GM19463 (cell line): ENCODE measurements at regions not wholly inside any gene's neighbourhood (a gene's known extent, or its start where the extent isn't known, plus 50 kb on each side); places are given as distances from the start of the nearest gene placed in this dataset.
"Not testable (repeated sequence)": the region's sequence is repeated elsewhere in the genome, so short reads cannot be mapped to it uniquely, and the experiment has no call there.

Experiments used
- ATAC-seq: cut with Tn5 transposase; IDR thresholded peaks from one replicate; pipeline ENCODE4 v1.9.1; 2021; ENCODE audit warnings: mild to moderate bottlenecking, moderate library complexity; ENCODE audit not compliant: unreplicated experiment

GRCh38 chr2:101645886-101646285 is 51.6 kb upstream of the MAP4K4 start:
- ATAC-seq, result not testable (repeated sequence)

DNA sequence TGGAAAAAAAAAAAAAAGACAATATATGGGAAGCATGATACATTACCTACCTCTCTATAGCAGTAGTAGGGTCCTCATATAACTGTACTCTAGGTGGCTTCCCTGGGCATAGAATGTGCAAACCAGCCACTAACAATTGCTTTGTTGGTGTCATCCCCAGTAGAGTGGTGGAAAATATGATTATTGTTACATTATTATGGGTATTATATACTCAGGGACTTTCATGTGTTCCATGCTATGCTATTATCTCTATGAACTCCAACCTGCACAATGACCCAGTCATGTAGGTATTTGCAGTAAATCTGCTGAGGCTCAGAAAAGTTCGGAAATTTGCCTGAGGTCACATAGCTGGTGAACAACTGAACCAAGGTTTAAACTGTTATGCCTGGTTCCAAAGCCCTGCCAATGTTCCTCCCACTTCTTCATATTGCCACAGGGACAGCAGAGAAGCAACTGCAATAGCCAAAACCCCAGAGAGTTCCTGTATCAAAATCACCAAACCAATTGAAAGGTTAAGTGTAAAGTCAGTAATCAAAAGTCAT is 52.6 kb upstream of the MAP4K4 start:
- ATAC-seq, result no peak

GRCh38 chr2:101643004-101643524 is 54.4 kb upstream of the MAP4K4 start:
- ATAC-seq, result no peak

- no peak for ATAC-seq
Observed at GRCh38 chr2:101638817-101639605, 58.5 kb upstream of the MAP4K4 start.

- ATAC-seq, result no peak
Observed at GRCh38 chr2:101638181-101638711, 59.3 kb upstream of the MAP4K4 start.

DNA sequence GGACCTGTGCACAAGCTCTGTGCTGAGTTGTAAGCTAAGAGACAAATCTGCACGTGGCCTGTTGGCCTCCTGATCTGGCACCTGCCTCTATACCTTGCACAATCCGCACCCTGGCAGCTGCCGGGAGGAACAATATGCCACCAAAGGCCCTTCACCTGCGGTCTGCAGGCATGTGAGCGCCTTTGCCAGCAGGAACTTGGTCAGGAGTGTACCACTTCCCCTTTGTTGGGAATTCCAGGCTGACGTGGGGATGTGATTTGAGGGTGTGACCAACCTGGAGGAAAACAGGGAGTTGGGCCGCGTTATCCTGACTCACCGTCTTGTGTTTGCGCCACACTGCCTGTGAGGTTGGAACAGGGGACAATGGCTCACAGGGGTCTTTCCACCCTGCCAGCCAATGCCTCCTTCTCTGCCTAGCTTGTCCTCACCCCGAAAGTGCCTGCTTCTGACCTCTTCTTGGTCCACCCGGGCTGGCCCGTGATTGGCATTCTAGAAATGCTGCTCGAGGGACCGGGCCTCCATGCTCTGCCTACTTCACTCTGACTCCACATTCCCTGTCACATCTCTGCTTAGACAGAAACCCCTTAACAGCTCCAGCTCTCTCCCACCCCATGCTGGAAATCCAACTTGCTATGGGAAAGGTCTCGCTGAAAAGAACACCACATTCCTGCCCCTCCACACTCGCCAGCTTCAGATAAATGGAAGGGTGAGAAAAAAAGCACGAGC is 67.1 kb upstream of the MAP4K4 start:
- ATAC-seq, result no peak

DNA sequence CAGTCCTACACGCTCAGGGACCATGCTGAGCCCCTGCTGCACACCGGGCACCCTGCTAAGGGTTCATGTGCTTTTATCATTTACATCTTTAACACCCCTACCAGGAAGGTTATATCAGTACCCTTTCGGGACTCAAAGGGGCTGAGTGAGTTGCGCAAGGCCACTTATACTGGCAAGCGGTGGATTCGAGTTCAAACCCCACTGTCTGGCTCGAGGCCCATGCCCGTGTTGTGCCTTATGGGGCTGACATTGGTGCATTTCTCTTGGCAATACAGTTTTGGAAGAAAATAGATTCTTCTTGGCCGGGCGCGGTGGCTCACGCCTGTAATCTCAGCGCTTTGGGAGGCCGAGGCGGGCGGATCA is 69.5 kb upstream of the MAP4K4 start:
- no peak for ATAC-seq

DNA sequence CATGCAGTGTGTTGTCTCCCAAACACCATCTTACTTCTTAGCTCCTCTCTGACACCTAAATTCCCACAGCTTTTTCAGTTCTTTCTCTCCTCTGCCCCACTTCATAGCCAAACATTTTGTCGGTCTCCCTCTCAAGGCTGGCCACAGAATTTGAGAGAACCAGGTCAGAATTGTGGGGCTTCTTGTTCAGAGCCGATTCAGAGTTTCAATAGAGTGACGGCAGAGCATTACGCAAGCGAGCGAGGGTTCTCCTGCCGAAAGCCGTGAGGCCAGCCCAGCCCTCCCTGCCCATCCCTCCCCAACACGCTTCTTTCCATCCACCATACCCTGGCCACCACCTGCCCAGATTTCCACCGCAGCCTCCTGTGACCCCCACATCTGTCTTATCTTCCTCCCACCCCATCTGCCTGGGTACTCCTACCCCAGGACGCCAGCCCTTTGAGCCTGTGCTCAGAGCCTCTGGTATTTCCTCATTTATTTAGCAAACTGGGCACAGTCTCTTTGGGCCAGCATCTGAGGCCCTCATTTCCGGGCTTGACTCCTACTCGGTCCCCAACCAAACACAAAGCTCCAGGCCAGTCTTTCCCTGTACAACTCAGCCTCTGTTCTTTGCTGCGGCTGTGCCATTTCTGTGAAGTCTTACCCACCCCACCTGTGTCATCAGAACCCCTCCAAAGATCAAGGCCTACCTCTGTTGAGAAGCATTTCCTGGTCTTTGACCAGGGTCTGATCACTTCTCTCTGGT is 70.0 kb upstream of the MAP4K4 start:
- ATAC-seq, result no peak

DNA sequence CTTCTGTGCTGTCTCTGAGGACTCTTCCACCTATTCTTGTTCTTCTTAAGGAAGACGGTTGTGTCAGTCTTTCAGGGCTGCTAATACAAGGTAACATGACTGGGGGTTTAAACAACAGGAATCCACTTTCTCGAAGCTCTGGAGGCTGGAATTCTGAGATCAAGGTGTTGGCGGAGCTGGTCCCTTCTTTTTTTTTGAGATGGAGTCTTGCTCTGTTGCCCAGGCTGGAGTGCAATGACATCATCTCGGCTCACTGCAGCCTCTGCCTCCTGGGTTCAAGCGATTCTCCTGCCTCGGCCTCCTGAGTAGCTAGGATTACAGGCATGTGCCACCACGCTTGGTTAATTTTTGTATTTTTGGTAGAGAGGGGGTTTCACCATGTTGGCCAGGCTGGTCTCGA is 71.7 kb upstream of the MAP4K4 start:
- ATAC-seq, result not testable (repeated sequence)

DNA sequence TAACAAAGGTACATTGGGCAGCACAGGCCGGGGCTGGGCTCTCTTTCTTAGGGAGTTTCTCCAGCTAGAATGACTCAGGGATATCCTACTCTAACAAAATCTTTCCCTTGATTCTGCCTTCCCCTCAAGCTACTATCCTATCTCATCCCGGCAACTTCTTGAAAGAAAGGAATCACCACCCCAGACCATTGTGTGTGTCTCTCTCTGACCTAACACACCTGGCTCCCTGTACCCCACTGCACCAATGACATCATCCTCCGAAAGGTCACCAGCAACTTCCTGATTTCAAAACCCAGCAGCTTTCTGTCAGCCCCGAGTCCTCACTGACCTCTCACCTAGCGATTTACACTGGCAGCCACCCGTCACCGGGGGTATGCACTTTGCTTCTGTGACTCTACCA is 72.1 kb upstream of the MAP4K4 start:
- no peak for ATAC-seq

DNA sequence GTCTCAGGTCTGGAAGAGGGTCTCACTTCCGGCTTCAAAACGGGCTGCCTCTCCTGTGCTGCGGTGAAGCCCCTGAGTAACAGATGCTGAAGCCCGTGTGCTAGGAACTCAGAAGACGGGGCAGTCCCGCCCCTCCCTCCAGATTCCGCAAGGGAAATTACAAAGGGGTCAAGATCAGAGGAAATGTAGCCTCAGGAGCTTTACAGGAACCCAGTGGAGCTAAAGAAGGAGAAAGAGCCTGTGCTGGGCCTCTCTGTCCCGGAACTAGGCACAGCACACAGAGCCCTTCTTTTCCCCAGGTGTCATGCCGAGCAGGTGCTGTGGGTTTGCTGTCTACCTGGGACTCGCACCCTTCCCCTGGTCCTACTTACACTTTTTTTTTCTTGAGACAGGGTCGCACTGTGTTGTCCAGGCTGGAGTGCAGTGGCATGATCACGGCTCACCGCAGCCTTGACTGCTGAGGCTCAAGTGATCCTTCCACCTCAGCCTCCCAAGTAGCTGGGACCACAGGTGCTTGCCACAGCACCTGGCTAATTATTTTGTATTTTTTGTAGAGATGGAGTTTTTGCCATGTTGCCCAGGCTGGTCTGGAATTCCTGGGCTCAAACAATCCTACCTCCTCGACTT is 72.7 kb upstream of the MAP4K4 start:
- no peak for ATAC-seq

DNA sequence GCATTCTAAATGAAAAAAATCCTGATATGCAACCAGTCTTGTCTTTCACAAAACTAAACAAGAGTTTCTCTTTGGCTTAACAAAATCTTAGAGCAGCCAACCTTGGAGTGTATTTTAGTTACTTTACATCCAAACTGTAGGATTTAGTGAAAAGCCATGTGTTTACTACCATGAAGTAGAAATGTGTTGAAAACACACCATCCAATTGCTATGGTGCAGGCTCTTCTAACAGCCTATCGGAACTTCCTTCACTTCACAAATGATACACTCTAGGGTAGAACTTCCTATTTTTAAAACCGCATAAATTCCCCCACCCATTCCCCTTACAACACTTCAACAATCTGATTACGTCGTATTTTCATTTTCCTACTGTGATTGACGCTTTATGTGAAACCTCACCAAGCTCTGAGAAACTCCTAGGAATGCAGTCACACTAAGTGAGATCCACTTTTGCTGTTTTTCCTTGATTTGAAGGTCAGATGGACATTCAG is 74.4 kb upstream of the MAP4K4 start:
- ATAC-seq, result peak; percentile 58

DNA sequence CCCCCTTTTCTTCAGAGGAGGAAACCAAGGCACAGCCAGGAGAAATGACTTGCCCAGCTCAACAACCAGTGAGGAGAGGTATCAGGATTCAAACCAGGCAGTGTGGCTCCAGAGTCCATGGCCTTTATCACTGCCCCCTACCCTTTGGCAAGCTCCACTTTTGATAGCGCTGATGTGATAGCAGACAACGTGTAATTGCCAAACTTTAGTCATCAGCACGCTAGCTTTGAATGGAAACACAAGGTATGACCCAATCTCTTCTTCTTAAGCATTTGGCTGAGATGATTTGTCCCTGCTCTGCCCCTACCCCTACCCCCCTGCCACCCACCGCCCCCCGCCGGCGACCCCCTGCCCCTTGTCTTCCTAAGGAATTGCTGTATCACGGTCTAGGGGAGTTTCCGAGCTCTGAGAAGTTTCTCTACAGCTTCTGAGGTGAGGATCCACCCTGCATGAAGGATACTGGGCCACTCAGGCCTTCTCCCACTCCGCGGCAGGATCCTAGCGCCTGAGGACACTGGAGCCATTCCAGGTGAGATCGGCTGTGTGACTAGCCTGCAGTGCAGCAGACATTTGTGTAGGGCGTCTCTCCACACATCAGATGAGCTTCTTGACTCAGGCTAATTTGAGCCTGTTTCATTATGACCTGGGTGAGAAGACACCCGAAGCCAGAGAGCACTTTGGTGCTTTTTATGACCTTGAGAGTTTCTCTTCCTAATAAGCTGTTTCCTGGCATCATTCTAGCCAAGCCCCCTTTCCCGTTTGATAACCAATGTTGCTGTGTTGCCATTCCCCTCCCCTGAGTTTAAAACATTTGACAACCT is 75.1 kb upstream of the MAP4K4 start:
- ATAC-seq, result peak; percentile 90

- ATAC-seq, result no peak
Observed at GRCh38 chr2:101619191-101619591, 78.3 kb upstream of the MAP4K4 start.

GRCh38 chr2:101617796-101618195 is 79.7 kb upstream of the MAP4K4 start:
- no peak for ATAC-seq

DNA sequence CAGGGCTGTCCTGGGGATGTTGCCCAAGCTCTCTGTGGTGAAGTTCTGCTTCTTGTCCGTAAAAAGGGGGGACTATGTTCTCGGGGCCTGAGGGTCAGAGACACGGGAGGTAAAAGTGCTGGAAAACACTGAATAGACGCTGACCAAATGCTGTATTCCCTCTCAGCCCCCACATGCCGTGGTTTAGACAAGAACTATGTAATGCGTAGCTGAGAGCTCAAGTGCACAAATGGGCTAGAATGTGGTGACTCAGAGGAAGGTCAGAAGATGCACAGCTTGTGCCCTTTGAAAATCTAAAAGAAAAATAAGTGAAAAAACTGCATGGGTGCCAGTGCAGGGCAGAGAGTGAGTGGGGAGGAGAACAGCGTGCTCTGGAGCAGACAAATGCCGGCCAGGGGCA is 80.3 kb upstream of the MAP4K4 start:
- no peak for ATAC-seq

GRCh38 chr2:101614127-101614759 is 83.3 kb upstream of the MAP4K4 start:
- ATAC-seq, result no peak

DNA sequence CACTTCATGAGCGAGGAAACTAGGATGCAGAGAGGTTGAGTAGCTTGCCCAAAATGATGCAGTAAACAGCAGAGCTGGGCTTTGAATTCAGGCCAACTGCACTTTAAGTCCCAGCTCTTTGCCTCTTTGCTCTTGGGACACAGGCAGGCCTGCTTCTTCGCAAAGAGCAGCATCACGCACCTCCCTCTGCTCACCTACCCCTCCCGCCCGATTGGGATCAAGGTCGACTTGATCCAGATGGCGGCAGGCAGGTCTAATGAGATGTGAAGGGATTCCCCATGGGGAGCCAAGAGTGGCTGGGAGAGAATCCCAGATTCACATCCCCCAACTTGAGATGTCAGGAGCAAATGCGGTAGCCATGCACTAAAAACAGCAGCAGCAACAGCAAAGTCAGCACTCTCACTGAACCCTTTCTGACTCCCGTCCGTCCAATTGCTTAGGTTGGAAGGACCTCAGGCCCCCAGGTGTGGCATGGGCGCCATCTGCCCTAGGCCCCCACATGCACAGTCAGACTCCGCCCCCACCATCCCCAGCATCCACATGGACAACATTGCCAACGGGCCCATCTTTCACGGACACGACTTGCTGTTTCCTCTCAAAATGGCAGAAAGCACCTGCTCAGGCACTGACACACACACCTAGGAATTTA is 84.3 kb upstream of the MAP4K4 start:
- no peak for ATAC-seq

DNA sequence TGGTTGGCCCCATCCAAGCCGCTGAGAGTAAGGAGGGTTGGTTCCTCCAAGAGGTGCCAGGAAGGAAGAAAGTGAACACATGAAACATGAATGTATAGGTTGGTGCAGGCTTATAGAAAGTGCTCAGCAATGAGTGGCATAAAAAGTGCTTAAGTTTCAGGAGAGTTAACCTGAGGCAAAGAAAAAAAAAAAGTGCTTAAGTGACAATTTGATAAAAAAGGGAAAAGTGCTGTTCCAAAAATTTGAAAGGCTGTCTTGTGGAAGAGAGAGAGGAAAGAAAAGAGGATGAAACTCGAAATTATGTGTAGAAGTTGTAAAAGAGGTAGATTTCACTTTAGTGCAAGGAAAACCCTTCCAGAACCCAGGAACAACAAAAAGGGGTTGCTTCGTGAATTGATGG is 85.5 kb upstream of the MAP4K4 start:
- no peak for ATAC-seq
